GM21515 (cell line): ENCODE measurements at regions not wholly inside any gene's neighbourhood (a gene's known extent, or its start where the extent isn't known, plus 50 kb on each side); places are given as distances from the start of the nearest gene placed in this dataset.
"Not testable (repeated sequence)": the region's sequence is repeated elsewhere in the genome, so short reads cannot be mapped to it uniquely, and the experiment has no call there.

Source experiments
- ATAC-seq: cut with Tn5 transposase; IDR thresholded peaks from one replicate; pipeline ENCODE4 v1.9.1; 2021; ENCODE audit not compliant: unreplicated experiment

DNA sequence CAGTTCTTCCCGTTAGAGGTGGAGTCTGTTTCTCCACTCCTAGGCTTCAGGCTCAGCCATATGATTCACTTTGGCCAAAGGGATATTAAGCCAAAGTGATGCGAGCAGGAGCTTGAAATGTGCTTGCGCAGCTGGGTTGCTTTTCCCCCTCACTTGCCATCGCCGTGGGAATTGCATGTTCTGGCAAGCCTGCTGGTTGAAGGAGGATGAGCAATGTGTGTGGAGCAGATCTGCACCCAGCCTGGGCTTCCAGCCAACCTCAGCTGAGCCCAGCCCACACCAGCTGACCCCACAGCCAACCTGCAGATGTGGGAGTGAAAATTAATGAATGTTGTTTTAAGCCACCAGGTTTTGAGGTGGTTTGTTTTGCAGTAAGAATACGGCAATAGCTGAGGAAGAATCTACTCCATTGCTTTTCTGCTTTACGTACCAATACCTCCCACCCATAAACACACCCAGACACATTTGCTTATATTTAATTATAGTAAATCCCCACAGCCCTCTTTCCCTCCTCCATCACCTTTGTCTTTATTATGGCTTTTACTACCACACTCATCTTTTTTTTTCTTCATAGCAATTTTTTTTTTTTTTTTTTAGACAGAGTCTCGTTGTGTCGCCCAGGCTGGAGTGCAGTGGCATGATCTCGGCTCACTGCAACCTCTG lies 132.8 kb upstream of the FUNDC1 start:
- ATAC-seq: no peak

DNA sequence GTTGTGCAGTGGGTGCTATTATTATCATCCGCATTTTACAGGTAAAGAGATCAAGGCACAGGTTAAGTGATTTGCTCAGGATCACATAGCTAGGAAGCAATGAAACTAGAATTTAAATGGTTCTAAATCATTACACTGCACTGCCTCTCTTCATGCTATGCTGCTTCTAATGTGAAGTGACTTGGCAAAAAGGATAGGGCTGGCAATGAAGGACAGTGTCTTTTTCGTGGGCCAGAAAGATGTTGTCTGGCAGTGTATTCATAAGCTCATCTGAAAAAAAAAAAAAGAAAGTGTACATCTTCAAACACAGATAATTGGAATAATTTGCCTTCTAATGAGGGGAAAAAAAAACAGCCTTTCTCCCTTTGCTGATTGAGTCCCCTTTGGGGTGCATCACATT lies 132.2 kb upstream of the FUNDC1 start:
- ATAC-seq: no peak

DNA sequence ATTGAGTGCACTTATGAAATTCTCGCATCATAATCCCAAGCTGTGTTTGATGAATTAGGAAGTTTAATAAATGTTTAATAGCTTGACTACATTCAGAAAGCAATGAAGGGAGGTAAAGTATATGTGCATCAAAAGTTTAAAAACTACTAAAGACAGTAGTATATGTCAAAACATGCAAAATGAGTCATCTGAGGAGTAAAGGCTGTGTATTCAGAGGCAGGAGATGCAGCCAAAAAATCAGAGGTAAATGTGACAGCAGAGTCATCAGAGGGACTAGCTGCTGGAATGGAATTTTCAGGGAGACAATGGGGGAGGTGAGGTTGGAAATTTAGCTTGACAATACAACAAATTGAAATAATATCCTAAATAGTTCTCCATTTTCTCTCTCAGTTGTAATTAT lies 127.0 kb upstream of the FUNDC1 start:
- ATAC-seq: no peak

DNA sequence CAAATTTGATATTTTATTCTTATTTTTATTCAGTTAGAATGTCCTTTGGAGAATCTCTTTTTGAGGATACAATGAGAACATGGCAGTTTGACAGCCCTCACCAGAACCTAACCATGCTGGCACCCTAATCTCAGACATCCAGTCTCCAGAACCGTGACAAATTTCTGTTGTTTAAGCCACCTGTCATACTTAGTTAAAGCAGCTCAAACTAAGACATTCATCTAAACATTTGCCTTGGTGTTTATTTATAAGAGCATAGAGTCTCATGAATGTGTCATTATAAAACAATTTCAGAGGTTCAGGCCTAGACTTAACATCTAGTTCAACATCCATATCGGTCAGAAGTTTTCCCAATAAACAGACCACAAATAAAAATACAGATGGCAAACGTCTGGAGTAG lies 125.1 kb upstream of the FUNDC1 start:
- no peak for ATAC-seq

DNA sequence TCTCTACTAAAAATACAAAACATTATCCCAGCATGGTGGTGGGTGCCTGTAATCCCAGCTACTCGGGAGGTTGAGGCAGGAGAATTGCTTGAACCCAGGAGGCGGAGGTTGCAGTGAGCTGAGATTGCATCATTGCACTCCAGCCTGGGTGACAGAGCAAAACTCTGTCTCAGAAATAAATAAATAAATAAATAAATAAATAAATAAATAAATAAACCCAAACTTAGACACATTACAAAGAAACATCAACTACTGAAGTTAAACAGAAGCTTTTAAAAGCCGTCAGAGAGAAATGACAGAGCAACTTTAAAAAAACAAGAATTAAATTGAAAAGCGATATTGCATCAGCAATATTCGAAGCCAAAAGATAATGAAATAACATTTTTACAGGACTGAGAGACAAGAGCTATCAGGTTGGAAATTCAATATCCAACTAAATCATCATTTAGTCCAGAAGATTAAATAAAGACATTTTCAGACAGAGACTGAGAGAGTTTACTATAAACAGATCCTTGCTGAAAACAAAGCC lies 115.1 kb upstream of the FUNDC1 start:
- not testable (repeated sequence) for ATAC-seq

DNA sequence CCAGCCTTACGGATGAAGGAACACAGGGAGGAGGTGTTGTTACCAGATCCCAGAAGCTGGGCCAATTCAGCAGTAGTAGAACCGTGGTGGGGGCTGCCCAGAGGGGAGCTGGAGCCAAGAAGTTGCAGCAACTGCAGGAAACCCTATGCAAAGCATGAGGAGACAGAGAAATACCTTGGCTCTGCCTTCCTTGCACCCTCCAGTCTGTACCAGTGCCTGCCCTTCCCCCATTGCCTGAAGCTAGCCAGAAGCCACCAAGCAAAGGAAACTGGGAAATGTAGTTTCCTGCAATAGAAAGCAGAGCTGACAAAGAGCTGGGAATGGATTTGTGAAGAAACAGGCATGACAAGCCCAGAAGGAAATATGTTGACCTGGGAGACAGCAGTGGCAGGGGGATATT lies 108.7 kb upstream of the FUNDC1 start:
- ATAC-seq: no peak

DNA sequence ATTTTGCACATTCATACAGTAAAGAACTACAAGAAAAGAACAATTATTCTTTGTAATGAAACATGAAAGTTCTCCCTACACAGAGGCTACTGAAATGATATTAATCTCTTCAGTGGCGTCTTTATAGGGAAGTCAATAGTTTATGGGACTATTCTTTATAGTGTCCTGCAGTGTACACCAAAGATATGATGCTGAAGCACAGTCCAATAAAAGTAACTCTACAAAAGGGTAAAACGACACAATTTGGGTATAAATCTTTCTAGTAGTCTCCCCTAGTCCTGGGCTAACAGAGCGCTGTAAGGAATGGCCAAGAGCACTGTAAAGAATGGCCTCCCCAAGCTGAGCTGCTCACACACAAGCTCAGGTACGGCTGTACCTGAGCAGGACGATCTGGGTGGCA lies 101.1 kb upstream of the FUNDC1 start:
- no peak for ATAC-seq

DNA sequence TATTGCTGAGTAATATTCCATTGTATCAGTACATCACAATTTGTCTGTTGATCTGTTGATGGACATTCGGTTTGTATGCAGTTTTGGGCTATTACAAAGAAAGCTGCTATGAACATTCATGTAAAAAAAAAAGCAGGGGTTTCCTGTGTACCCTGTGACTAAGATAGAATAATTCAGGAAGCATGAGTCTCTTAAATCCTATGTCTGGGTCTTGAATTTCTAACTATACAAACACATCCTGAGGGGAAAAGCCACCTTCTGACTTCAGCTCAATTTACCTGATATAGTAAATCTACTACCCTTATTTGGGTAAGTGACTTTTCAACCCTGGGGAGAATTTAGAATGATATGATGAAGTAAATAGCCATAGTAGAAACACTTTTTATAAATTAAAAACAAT lies 94.6 kb upstream of the FUNDC1 start:
- ATAC-seq: no peak

DNA sequence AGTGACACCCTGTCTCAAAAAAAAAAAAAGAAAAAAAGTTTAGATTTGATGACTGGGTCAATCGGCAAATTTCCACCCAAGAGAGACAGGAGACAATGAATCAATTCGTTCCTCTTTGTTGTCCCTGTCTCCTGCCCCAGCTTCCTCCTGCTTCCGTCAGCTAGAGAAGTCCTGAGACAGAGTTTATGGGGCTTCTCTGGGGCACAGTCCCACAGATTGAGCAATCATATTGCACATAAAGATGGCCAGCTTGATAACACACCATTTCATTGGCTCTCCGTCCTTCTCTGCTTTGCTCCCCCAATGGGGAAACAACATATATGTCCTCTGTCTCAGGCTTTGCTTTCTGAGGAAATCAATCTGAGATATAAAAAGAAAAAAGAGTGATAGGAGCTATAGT lies 78.4 kb upstream of the FUNDC1 start:
- no peak for ATAC-seq

DNA sequence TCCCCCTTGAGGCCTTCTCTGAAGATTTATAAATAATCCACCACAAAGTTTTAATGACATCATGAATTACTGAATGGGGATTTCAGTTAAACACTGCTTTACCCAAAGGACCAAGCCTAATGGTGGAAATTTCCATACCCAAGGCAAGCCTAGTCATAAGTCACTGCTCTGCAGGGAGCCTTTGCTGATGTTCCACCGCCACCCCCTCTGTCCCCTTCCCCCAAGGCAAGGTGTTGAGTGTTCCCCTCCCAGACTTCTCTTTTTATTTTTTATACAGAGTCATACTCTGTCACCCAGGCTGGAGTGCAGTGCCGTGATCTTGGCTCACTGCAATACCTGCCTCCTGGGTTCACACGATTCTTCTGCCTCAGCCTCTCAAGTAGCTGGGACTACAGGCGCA lies 76.4 kb upstream of the FUNDC1 start:
- ATAC-seq: no peak

DNA sequence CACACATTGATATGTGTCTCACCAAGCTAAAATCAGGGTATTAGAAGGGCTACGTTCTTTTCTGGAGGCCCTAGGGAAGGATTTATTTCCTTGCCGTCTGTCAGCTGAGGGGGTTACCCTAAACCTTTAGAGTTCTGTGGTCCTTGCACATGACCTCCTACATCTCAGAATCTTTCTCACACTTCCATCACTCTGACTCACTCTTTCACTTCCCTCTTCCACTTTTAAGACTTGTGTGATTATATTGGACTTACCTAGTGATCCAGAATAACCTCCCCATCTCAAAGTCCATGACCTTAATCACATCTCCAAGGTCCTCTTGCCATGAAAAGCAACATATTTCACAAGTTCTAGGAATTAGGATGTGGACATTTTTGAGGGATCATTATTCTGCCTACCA lies 53.6 kb upstream of the FUNDC1 start:
- peak; percentile 83 for ATAC-seq
